Midbrain (tissue), 1 donor: ENCODE measurements at regions not wholly inside any gene's neighbourhood (a gene's known extent, or its start where the extent isn't known, plus 50 kb on each side); places are given as distances from the start of the nearest gene placed in this dataset.
A peak's percentile ranks its signal among the peaks of the same experiment; 100 is the strongest.

Experiments
- DNase-seq: peaks from one replicate; lab custom pipeline; 2025; lab: John Stamatoyannopoulos, UW

- no peak for DNase-seq
These were observed 135.0 kb upstream of the MTNR1B start for GRCh38 chr11:92834296-92835020.

- no peak for DNase-seq
These were observed 131.9 kb upstream of the MTNR1B start for GRCh38 chr11:92837595-92837994.

- no peak for DNase-seq
These were observed 130.6 kb upstream of the MTNR1B start for GRCh38 chr11:92838759-92839310.

GRCh38 chr11:92839450-92839849 is 130.0 kb upstream of the MTNR1B start:
- DNase-seq: no peak

- DNase-seq: no peak
These were observed 127.7 kb upstream of the MTNR1B start for GRCh38 chr11:92841719-92842118.

GRCh38 chr11:92843455-92843854 is 126.0 kb upstream of the MTNR1B start:
- no peak for DNase-seq

- no peak for DNase-seq
These were observed 125.3 kb upstream of the MTNR1B start for GRCh38 chr11:92844197-92844596.

- no peak for DNase-seq
These were observed 124.1 kb upstream of the MTNR1B start for GRCh38 chr11:92845390-92845789.

- no peak for DNase-seq
These were observed 123.6 kb upstream of the MTNR1B start for GRCh38 chr11:92845805-92846204.

GRCh38 chr11:92846491-92847125 is 122.8 kb upstream of the MTNR1B start:
- no peak for DNase-seq

- no peak for DNase-seq
These were observed 120.9 kb upstream of the MTNR1B start for GRCh38 chr11:92848578-92848977.

- DNase-seq: no peak
These were observed 119.1 kb upstream of the MTNR1B start for GRCh38 chr11:92850296-92850826.

GRCh38 chr11:92852229-92852628 is 117.2 kb upstream of the MTNR1B start:
- DNase-seq: no peak

- DNase-seq: no peak
These were observed 116.5 kb upstream of the MTNR1B start for GRCh38 chr11:92852946-92853345.

- no peak for DNase-seq
These were observed 115.3 kb upstream of the MTNR1B start for GRCh38 chr11:92854162-92854561.

GRCh38 chr11:92854952-92855351 is 114.5 kb upstream of the MTNR1B start:
- DNase-seq: no peak

GRCh38 chr11:92855607-92856405 is 113.6 kb upstream of the MTNR1B start:
- DNase-seq: no peak

GRCh38 chr11:92857407-92857806 is 112.0 kb upstream of the MTNR1B start:
- no peak for DNase-seq

- peak; percentile 70 for DNase-seq
These were observed 110.2 kb upstream of the MTNR1B start for GRCh38 chr11:92859156-92859690.

- no peak for DNase-seq
These were observed 107.8 kb upstream of the MTNR1B start for GRCh38 chr11:92861634-92862033.

GRCh38 chr11:92865352-92865751 is 104.1 kb upstream of the MTNR1B start:
- no peak for DNase-seq

- DNase-seq: no peak
These were observed 102.7 kb upstream of the MTNR1B start for GRCh38 chr11:92866679-92867282.
